ENCODE measurements at regions not wholly inside any gene's neighbourhood (a gene's known extent, or its start where the extent isn't known, plus 50 kb on each side); places are given as distances from the start of the nearest gene placed in this dataset.
A peak's percentile ranks its signal among the peaks of the same experiment; 100 is the strongest.
"Not testable (repeated sequence)": the region's sequence is repeated elsewhere in the genome, so short reads cannot be mapped to it uniquely, and the experiment has no call there.

- DNase-seq (ENCODE audit: low read depth) = no peak
Observed at GRCh38 chr12:78338054-78338785, 507.5 kb downstream of the NAV3 start.

- no peak for DNase-seq (ENCODE audit: low read depth)
Observed at GRCh38 chr12:78340406-78340805, 509.7 kb downstream of the NAV3 start.

- DNase-seq (ENCODE audit: low read depth) = no peak
Observed at GRCh38 chr12:78343657-78344056, 513.0 kb downstream of the NAV3 start.

- DNase-seq (ENCODE audit: low read depth) = peak; percentile 19
Observed at GRCh38 chr12:78359520-78359919, 505.1 kb upstream of the SYT1 start.

GRCh38 chr12:78361683-78362082, 502.9 kb upstream of the SYT1 start:
- DNase-seq (ENCODE audit: low read depth) = no peak

GRCh38 chr12:78371284-78371683, 493.3 kb upstream of the SYT1 start:
- no peak for DNase-seq (ENCODE audit: low read depth)

GRCh38 chr12:78375461-78375860, 489.1 kb upstream of the SYT1 start:
- no peak for DNase-seq (ENCODE audit: low read depth)

- no peak for DNase-seq (ENCODE audit: low read depth)
Observed at GRCh38 chr12:78376257-78376656, 488.3 kb upstream of the SYT1 start.

GRCh38 chr12:78379065-78379464, 485.5 kb upstream of the SYT1 start:
- DNase-seq (ENCODE audit: low read depth) = not testable (repeated sequence)

GRCh38 chr12:78383414-78383813, 481.2 kb upstream of the SYT1 start:
- DNase-seq (ENCODE audit: low read depth) = no peak

- DNase-seq (ENCODE audit: low read depth) = no peak
Observed at GRCh38 chr12:78384541-78384940, 480.0 kb upstream of the SYT1 start.

GRCh38 chr12:78385541-78385940, 479.0 kb upstream of the SYT1 start:
- DNase-seq (ENCODE audit: low read depth) = no peak

GRCh38 chr12:78386871-78387270, 477.7 kb upstream of the SYT1 start:
- DNase-seq (ENCODE audit: low read depth) = no peak

- no peak for DNase-seq (ENCODE audit: low read depth)
Observed at GRCh38 chr12:78387721-78388120, 476.9 kb upstream of the SYT1 start.

GRCh38 chr12:78388461-78388860, 476.1 kb upstream of the SYT1 start:
- no peak for DNase-seq (ENCODE audit: low read depth)

GRCh38 chr12:78390920-78391319, 473.7 kb upstream of the SYT1 start:
- DNase-seq (ENCODE audit: low read depth) = no peak

GRCh38 chr12:78392918-78393317, 471.7 kb upstream of the SYT1 start:
- no peak for DNase-seq (ENCODE audit: low read depth)

GRCh38 chr12:78395961-78396360, 468.6 kb upstream of the SYT1 start:
- DNase-seq (ENCODE audit: low read depth) = no peak

GRCh38 chr12:78396538-78396937, 468.0 kb upstream of the SYT1 start:
- DNase-seq (ENCODE audit: low read depth) = no peak

GRCh38 chr12:78398750-78399149, 465.8 kb upstream of the SYT1 start:
- no peak for DNase-seq (ENCODE audit: low read depth)

- no peak for DNase-seq (ENCODE audit: low read depth)
Observed at GRCh38 chr12:78402366-78403134, 462.0 kb upstream of the SYT1 start.

GRCh38 chr12:78403136-78403535, 461.4 kb upstream of the SYT1 start:
- DNase-seq (ENCODE audit: low read depth) = peak; percentile 77

- DNase-seq (ENCODE audit: low read depth) = peak; percentile 48
Observed at GRCh38 chr12:78403681-78404080, 460.9 kb upstream of the SYT1 start.

GRCh38 chr12:78406213-78406612, 458.4 kb upstream of the SYT1 start:
- DNase-seq (ENCODE audit: low read depth) = no peak

Data from HS-5 (cell line).